Ectodermal cell (in vitro differentiated cells): ENCODE measurements at regions not wholly inside any gene's neighbourhood (a gene's known extent, or its start where the extent isn't known, plus 50 kb on each side); places are given as distances from the start of the nearest gene placed in this dataset.

Experiments
- H3K27ac ChIP-seq: 2 replicates; pipeline ENCODE4 v1.7.0; 2013; ENCODE audit warnings: mild to moderate bottlenecking, low read depth, low read length; ENCODE audit not compliant: insufficient read depth, poor library complexity, severe bottlenecking
- H3K27me3 ChIP-seq: 2 replicates; pipeline ENCODE4 v1.7.0; 2013; ENCODE audit warnings: mild to moderate bottlenecking, low read length; ENCODE audit not compliant: insufficient read depth, control insufficient read depth, poor library complexity, severe bottlenecking
- H3K36me3 ChIP-seq: one replicate; pipeline ENCODE4 v1.7.0; 2013; ENCODE audit warnings: low read length; ENCODE audit not compliant: control insufficient read depth, insufficient read depth
- H3K4me1 ChIP-seq: one replicate; pipeline ENCODE4 v1.7.0; 2013; ENCODE audit warnings: low read length; ENCODE audit not compliant: control insufficient read depth, insufficient read depth
- H3K4me3 ChIP-seq: 2 replicates; pipeline ENCODE4 v1.7.0; 2013; ENCODE audit warnings: low read depth, low read length, control low read depth; ENCODE audit not compliant: insufficient read depth
- H3K9me3 ChIP-seq: 2 replicates; pipeline ENCODE4 v1.7.0; 2013; ENCODE audit warnings: mild to moderate bottlenecking, low read length, moderate library complexity; ENCODE audit not compliant: control insufficient read depth
- WGBS, 2 experiments: methylation state at CpG; one replicate each; pipeline ENCODE4 v1.1.7; 2013; ENCODE audit warnings: missing lambda C conversion rate in 2 of 2; 5-methylcytosine and 5-hydroxymethylcytosine counted together

DNA sequence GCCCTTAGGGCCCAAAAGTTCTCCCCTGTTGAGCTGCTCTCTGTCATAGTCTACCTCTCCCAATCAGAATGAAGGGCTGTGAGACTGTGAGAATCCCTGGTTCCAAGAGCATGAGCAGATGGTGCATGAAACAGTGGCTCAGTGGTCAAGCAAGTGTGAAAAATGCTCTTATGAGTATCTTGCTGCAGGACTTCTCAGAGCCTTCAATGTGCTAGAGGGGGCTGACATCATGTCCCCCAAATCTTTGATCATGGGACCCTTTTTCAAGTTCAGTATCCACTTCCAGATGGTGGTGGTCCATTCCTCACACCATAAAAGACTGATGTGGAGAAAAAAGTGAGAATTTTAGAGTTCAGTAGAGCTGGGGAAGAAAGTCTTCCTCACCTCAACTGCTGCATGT lies 265.3 kb upstream of the HABP2 start:
- H3K27ac ChIP-seq = no peak overlapping the region
- H3K36me3 ChIP-seq = no peaks in the 10 kb centered on the region
- no peak overlapping the region for H3K4me3 ChIP-seq
- H3K4me1 ChIP-seq = no peaks in the 10 kb centered on the region
- H3K9me3 ChIP-seq = no peaks in the 10 kb centered on the region
- no peaks in the 10 kb centered on the region for H3K27me3 ChIP-seq

GRCh38 chr10:113290137-113290536 lies 262.7 kb upstream of the HABP2 start:
- no peaks in the 10 kb centered on the region for H3K4me1 ChIP-seq
- 93 to 100% methylated on average over 1 of the region's 1 CpG for WGBS, 2 experiments
- H3K36me3 ChIP-seq = no peaks in the 10 kb centered on the region
- H3K27me3 ChIP-seq = no peaks in the 10 kb centered on the region
- no peaks in the 10 kb centered on the region for H3K9me3 ChIP-seq
- no peak overlapping the region for H3K4me3 ChIP-seq
- no peak overlapping the region for H3K27ac ChIP-seq

DNA sequence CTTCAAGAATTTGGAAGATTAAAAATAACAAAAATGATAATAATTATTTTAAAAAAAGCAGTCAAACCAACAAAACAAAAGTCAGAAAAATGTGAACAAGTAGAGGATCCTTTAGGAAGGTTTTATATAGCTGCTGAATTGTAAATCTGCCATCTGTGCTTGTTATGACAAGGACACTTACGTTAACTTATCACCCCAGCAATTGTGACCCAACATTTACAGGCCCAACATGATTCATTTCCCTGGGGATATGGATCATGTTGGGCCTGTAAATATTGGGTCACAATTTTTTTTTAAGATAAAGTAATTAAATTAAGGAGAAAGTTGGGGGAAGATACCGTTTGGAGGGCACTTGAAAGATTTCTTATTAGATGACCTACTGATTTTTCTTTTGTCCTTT lies 261.4 kb upstream of the HABP2 start:
- no peaks in the 10 kb centered on the region for H3K9me3 ChIP-seq
- H3K4me3 ChIP-seq = no peak overlapping the region
- H3K27me3 ChIP-seq = no peaks in the 10 kb centered on the region
- 90 to 92% methylated on average over 1 to 2 of the region's 2 CpGs for WGBS, 2 experiments
- H3K27ac ChIP-seq = no peak overlapping the region
- H3K36me3 ChIP-seq = no peaks in the 10 kb centered on the region
- no peaks in the 10 kb centered on the region for H3K4me1 ChIP-seq

DNA sequence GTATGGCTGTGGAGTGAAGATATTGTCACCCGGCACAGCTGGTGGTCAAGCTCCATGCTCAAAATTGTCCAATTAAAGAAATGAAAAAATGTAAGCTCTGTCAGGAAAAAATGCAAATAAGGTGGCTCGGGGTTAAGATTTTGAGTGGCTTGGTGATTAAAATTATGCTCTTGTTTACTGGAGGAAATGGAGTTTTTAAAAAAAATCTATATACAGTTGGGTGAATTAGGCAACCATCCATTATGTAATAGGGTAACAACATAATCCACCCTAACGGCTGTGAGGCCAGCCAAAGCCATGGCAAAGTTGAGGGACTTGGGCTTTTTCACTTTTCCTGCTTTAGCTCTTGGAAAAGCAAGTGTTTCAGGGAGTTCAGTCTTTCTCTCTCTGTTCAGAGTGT lies 260.8 kb upstream of the HABP2 start:
- H3K9me3 ChIP-seq = no peaks in the 10 kb centered on the region
- H3K4me1 ChIP-seq = no peaks in the 10 kb centered on the region
- 94 to 100% methylated on average over 3 of the region's 3 CpGs for WGBS, 2 experiments
- no peaks in the 10 kb centered on the region for H3K36me3 ChIP-seq
- H3K27ac ChIP-seq = no peak overlapping the region
- H3K4me3 ChIP-seq = no peak overlapping the region
- no peaks in the 10 kb centered on the region for H3K27me3 ChIP-seq

- H3K27ac ChIP-seq = no peak overlapping the region
- no peaks in the 10 kb centered on the region for H3K9me3 ChIP-seq
- no peaks in the 10 kb centered on the region for H3K27me3 ChIP-seq
- WGBS, 2 experiments = 96 to 99% methylated on average over 5 of the region's 5 CpGs
- no peaks in the 10 kb centered on the region for H3K36me3 ChIP-seq
- H3K4me1 ChIP-seq = no peaks in the 10 kb centered on the region
- H3K4me3 ChIP-seq = no peak overlapping the region
These were observed 260.1 kb upstream of the HABP2 start for GRCh38 chr10:113292743-113293142.

DNA sequence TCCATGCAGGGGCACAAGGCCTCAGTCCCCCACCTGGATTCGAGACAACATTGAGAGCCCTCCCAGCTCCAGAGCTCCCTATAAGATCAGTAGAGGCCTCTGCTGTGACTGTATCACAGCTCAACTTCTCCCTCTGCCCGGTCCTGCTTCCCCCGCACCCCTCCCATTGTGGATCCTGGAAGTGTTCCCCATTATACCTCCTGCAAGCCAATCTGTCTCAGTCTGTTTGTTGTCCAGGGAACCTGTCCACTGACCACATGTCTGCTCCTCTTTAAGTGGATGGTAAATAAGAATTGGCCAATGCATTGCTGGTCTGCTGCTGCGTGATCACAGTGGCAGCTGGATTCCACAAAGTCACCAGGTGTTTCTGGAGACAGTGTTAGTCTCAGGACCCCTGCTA lies 259.7 kb upstream of the HABP2 start:
- Histone ChIP-seq H3K36me3 (no peaks in the 10 kb centered on the region), H3K27ac (no peak overlapping the region), H3K4me1 (no peaks in the 10 kb centered on the region), H3K4me3 (no peak overlapping the region), H3K27me3 (no peaks in the 10 kb centered on the region), H3K9me3 (no peaks in the 10 kb centered on the region)
- WGBS, 2 experiments = 92 to 94% methylated on average over 4 of the region's 4 CpGs

DNA sequence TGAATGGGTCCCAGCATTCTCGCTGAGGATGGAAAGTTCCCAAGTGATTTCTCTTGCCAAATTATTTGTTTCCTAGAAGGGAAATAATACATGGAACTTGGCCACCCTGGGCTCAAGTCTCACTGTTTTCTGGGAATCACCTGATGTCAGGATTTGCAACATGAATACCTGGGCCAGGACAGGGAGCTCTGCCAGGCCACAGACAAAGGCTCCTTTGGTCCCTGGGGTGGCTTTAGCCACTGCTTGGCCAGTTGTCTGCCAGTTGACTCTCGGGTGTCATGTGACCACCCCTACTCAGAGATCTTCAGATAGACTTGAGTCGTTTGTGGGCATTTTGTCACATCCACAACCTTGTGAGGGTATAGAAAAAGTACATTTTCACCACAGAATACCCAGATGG lies 258.0 kb upstream of the HABP2 start:
- Histone ChIP-seq H3K36me3 (no peaks in the 10 kb centered on the region), H3K4me3 (no peak overlapping the region), H3K9me3 (no peaks in the 10 kb centered on the region), H3K27ac (no peak overlapping the region), H3K4me1 (no peaks in the 10 kb centered on the region), H3K27me3 (no peaks in the 10 kb centered on the region)
- WGBS, 2 experiments = 89 to 93% methylated on average over 2 to 3 of the region's 3 CpGs

DNA sequence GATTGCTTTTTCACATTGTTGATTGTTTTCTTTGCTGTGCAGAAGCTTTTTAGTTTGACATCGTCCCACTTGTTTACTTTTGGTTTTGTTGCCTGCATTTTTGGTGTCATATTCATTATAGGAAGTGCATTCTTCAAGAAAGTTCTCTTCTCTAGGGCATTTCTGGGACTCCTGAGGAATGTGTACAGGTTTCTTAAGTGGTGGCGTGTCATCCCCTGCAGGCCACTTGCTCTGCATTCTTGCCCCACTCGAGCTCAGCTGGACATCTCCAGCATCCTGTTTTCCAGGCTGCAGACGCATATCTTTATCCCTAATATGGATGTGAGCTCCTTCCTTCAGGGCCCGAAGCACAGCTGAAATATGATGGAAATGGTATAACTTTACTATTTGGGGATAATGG lies 255.6 kb upstream of the HABP2 start:
- no peaks in the 10 kb centered on the region for H3K9me3 ChIP-seq
- no peak overlapping the region for H3K4me3 ChIP-seq
- H3K36me3 ChIP-seq = no peaks in the 10 kb centered on the region
- H3K27me3 ChIP-seq = no peaks in the 10 kb centered on the region
- H3K27ac ChIP-seq = no peak overlapping the region
- H3K4me1 ChIP-seq = no peaks in the 10 kb centered on the region
- 88 to 91% methylated on average over 5 of the region's 5 CpGs for WGBS, 2 experiments

DNA sequence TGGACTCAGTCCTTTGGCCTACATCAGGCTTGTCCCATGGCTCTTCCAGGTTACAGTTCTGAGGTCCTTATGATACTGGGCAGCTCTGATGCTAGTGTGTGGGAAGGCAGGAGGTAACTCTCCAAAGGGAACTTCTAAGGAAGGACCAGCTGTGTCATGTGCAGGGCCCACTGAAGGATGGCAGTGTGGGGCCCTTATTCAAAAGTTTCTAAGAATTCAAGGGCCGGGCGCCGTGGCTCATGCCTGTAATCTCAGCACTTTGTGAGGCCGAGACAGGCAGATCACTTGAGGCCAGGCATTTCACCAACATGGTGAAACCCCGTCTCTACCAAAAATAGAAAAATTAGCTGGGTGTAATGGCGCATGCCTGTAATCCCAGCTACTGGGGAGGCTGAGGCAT lies 254.2 kb upstream of the HABP2 start:
- Histone ChIP-seq H3K9me3 (no peaks in the 10 kb centered on the region), H3K4me1 (no peaks in the 10 kb centered on the region), H3K36me3 (no peaks in the 10 kb centered on the region), H3K27ac (no peak overlapping the region), H3K27me3 (no peaks in the 10 kb centered on the region), H3K4me3 (no peak overlapping the region)
- 87 to 92% methylated on average over 6 of the region's 6 CpGs for WGBS, 2 experiments

DNA sequence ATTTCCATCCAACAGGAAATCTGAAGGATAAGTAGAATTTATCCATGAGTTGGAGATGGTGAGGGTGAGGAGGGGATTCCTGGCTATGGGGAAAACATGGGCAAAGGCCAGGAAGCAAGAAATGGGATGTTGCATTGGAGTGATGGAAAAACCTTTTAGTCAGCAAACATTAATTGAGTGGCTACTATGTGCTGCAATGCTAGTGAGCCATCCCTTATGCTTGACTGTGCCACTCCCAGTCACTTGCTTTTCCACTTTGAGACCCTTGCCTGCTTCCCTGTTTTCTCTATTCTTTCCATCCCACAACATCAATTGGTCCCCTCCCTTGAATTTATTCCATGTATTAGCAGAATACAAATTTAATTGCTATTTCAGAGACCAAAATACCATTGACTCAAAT lies 252.7 kb upstream of the HABP2 start:
- H3K4me1 ChIP-seq = peaks cover 6% of the 10 kb centered on the region
- H3K9me3 ChIP-seq = no peaks in the 10 kb centered on the region

GRCh38 chr10:113300617-113301016 lies 252.2 kb upstream of the HABP2 start:
- Histone ChIP-seq H3K4me3 (no peak overlapping the region), H3K9me3 (no peaks in the 10 kb centered on the region), H3K4me1 (peaks cover 6% of the 10 kb centered on the region), H3K36me3 (no peaks in the 10 kb centered on the region), H3K27ac (no peak overlapping the region), H3K27me3 (no peaks in the 10 kb centered on the region)
- WGBS, 2 experiments = 92 to 96% methylated on average over 3 of the region's 3 CpGs

More for the DNA sequence above, 252.7 kb upstream of the HABP2 start:
- no peaks in the 10 kb centered on the region for H3K27me3 ChIP-seq
- no peak overlapping the region for H3K4me3 ChIP-seq
- no peak overlapping the region for H3K27ac ChIP-seq
- no peaks in the 10 kb centered on the region for H3K36me3 ChIP-seq
